ENCODE measurements at regions not wholly inside any gene's neighbourhood (a gene's known extent, or its start where the extent isn't known, plus 50 kb on each side); places are given as distances from the start of the nearest gene placed in this dataset.

GRCh38 chr20:6966721-6967120, 199.2 kb downstream of the BMP2 start (continued):
- TF ChIP-seq ZNF462 (CRISPR knock-in tag; IDR thresholded peaks at IDR 0.05): no peak
- no peak for TF ChIP-seq CREB1 (CRISPR knock-in tag; IDR thresholded peaks at IDR 0.05; ENCODE audit: low read depth)
- TF ChIP-seq EZH2phosphoT487 (IDR thresholded peaks at IDR 0.05; ENCODE audit: unreplicated experiment): no peak
- TF ChIP-seq ZNF331 (CRISPR knock-in tag; IDR thresholded peaks at IDR 0.05; ENCODE audit: low read depth): no peak
- TF ChIP-seq JUNB (IDR thresholded peaks at IDR 0.05; ENCODE audit: unreplicated experiment): no peak
- TF ChIP-seq REST (IDR thresholded peaks at IDR 0.05; ENCODE audit: unreplicated experiment): no peak
- no peak for TF ChIP-seq POLR2AphosphoS5 (IDR thresholded peaks at IDR 0.05; ENCODE audit: low read depth)
- no peak for TF ChIP-seq STAT1 (IDR thresholded peaks at IDR 0.05; ENCODE audit: unreplicated experiment)

Measured in GM23338 (cell line).